GM23338 (cell line): ENCODE measurements at regions not wholly inside any gene's neighbourhood (a gene's known extent, or its start where the extent isn't known, plus 50 kb on each side); places are given as distances from the start of the nearest gene placed in this dataset.

Source experiments
- ATAC-seq: fragments of 200-7000 bp; cut with Tn5 transposase; 3 replicates; pipeline ENCODE4 v1.9.1; 2020
- DNase-seq: peaks from one replicate; pipeline ENCODE4 v3.0.0-alpha.2; 2015; ENCODE audit warnings: low spot score
- H2AFZ ChIP-seq: fragments of 200-600 bp; sonication (generic); 2 replicates; pipeline ENCODE4 v1.8.0; 2016; ENCODE audit warnings: antibody characterized with exemption, mild to moderate bottlenecking, moderate library complexity
- H3F3A ChIP-seq: fragments of 200-600 bp; sonication (generic); replicated peaks from 2 replicates; pipeline ENCODE4 v1.8.0; 2017; ENCODE audit warnings: antibody characterized with exemption, mixed run types, low read depth
- H3K27ac ChIP-seq: fragments of 200-600 bp; sonication (generic); 2 replicates; pipeline ENCODE4 v1.6.1; 2016; ENCODE audit warnings: low read depth
- H3K27me3 ChIP-seq: fragments of 200-600 bp; sonication (generic); 2 replicates; pipeline ENCODE4 v1.8.0; 2016; ENCODE audit warnings: mild to moderate bottlenecking, mixed run types, moderate library complexity; ENCODE audit not compliant: insufficient read depth
- H3K36me3 ChIP-seq: fragments of 200-600 bp; sonication (generic); 2 replicates; pipeline ENCODE4 v1.8.0; 2016; ENCODE audit warnings: mild to moderate bottlenecking; ENCODE audit not compliant: insufficient read depth
- H3K4me1 ChIP-seq: fragments of 200-600 bp; sonication (generic); 2 replicates; pipeline ENCODE4 v1.8.0; 2016; ENCODE audit warnings: mild to moderate bottlenecking, moderate library complexity; ENCODE audit not compliant: insufficient read depth
- H3K4me2 ChIP-seq: fragments of 200-600 bp; sonication (generic); 2 replicates; pipeline ENCODE4 v1.7.1; 2017; ENCODE audit warnings: mixed run types
- H3K4me3 ChIP-seq: fragments of 200-600 bp; sonication (generic); 2 replicates; pipeline ENCODE4 v1.6.1; 2016; ENCODE audit warnings: mixed run types
- H3K79me2 ChIP-seq: fragments of 200-600 bp; sonication (generic); replicated peaks from 2 replicates; pipeline ENCODE4 v1.8.0; 2017; ENCODE audit warnings: mild to moderate bottlenecking; ENCODE audit not compliant: insufficient read depth
- H3K9me2 ChIP-seq: fragments of 200-600 bp; sonication (generic); 2 replicates; pipeline ENCODE4 v1.8.0; 2017; ENCODE audit not compliant: insufficient read depth
- H4K20me1 ChIP-seq: fragments of 200-600 bp; sonication (generic); replicated peaks from 2 replicates; pipeline ENCODE4 v1.8.0; 2017; ENCODE audit warnings: mild to moderate bottlenecking; ENCODE audit not compliant: insufficient read depth
- H3K27ac Mint-ChIP-seq: 2 replicates; pipeline ENCODE4 v1.8.0; 2020; ENCODE audit warnings: inconsistent platforms, mild to moderate bottlenecking, moderate library complexity, mixed read lengths
- H3K27me3 Mint-ChIP-seq: 3 replicates; pipeline ENCODE4 v1.8.0; 2022; ENCODE audit warnings: low read depth, mild to moderate bottlenecking, moderate library complexity, mixed read lengths, inconsistent platforms; ENCODE audit not compliant: insufficient read depth, poor library complexity
- H3K36me3 Mint-ChIP-seq: 3 replicates; pipeline ENCODE4 v1.8.0; 2021; ENCODE audit warnings: low read depth, mild to moderate bottlenecking, inconsistent platforms, moderate library complexity, mixed read lengths
- H3K4me1 Mint-ChIP-seq: 3 replicates; pipeline ENCODE4 v1.8.0; 2020; ENCODE audit warnings: mild to moderate bottlenecking, inconsistent platforms, mixed read lengths
- H3K4me3 Mint-ChIP-seq: 3 replicates; pipeline ENCODE4 v1.8.0; 2021; ENCODE audit warnings: moderate library complexity, mild to moderate bottlenecking, inconsistent platforms, mixed read lengths
- H3K9me3 Mint-ChIP-seq: 3 replicates; pipeline ENCODE4 v1.8.0; 2020; ENCODE audit warnings: moderate library complexity, mild to moderate bottlenecking, inconsistent platforms, mixed read lengths
- CREB1 ChIP-seq: fragments of 250-450 bp; sonication (Bioruptor Pico); IDR thresholded peaks from 2 replicates; pipeline ENCODE4 v1.5.0; 2020; ENCODE audit warnings: low read depth, mild to moderate bottlenecking, moderate library complexity
- ETS1 ChIP-seq: IDR thresholded peaks from 2 replicates; pipeline ENCODE4 v1.6.1; 2016; ENCODE audit warnings: antibody characterized with exemption
- EZH2 ChIP-seq: fragments of 200-600 bp; sonication (generic); IDR thresholded peaks from one replicate; pipeline ENCODE4 v1.8.0; 2017; ENCODE audit warnings: antibody characterized with exemption, mild to moderate bottlenecking, low read depth; ENCODE audit not compliant: unreplicated experiment
- EZH2phosphoT487 ChIP-seq: fragments of 200-600 bp; sonication (generic); IDR thresholded peaks from one replicate; pipeline ENCODE4 v1.8.1; 2018; ENCODE audit warnings: antibody characterized with exemption; ENCODE audit not compliant: unreplicated experiment
- JUNB ChIP-seq: IDR thresholded peaks from one replicate; pipeline ENCODE4 v1.6.1; 2016; ENCODE audit warnings: antibody characterized with exemption; ENCODE audit not compliant: unreplicated experiment
- NANOG ChIP-seq: IDR thresholded peaks from 2 replicates; pipeline ENCODE4 v1.6.1; 2016; ENCODE audit warnings: antibody characterized with exemption, borderline replicate concordance
- POLR2AphosphoS5 ChIP-seq: IDR thresholded peaks from 2 replicates; pipeline ENCODE4 v1.6.1; 2016; ENCODE audit warnings: antibody characterized with exemption, low read depth
- STAT1 ChIP-seq: IDR thresholded peaks from one replicate; pipeline ENCODE4 v1.6.1; 2016; ENCODE audit warnings: antibody characterized with exemption; ENCODE audit not compliant: unreplicated experiment
- ZNF114 ChIP-seq: fragments of 250-450 bp; sonication (Bioruptor Pico); IDR thresholded peaks from 2 replicates; pipeline ENCODE4 v1.5.0; 2020; ENCODE audit warnings: mild to moderate bottlenecking, moderate library complexity
- ZNF331 ChIP-seq: fragments of 250-450 bp; sonication (Bioruptor Pico); IDR thresholded peaks from 2 replicates; pipeline ENCODE4 v1.5.0; 2020; ENCODE audit warnings: low read depth, mild to moderate bottlenecking, moderate library complexity
- ZNF462 ChIP-seq: fragments of 250-450 bp; sonication (Bioruptor Pico); IDR thresholded peaks from 2 replicates; pipeline ENCODE4 v1.5.0; 2020; ENCODE audit warnings: mild to moderate bottlenecking, moderate library complexity

- Mint-ChIP-seq H3K9me3 (no peaks in the 10 kb centered on the region), H3K27me3 (peaks cover 3% of the 10 kb centered on the region), H3K4me3 (no peak overlapping the region), H3K27ac (0 out of 2 replicates have a peak overlapping the region, but pooled peaks have one; percentile 12), H3K4me1 (peaks cover 30% of the 10 kb centered on the region), H3K36me3 (no peaks in the 10 kb centered on the region)
- H3K9me2 ChIP-seq: no peaks in the 10 kb centered on the region
- H3K4me1 ChIP-seq: peaks cover 7% of the 10 kb centered on the region; the same call in 1 of the 2 replicates
- H2AFZ ChIP-seq: no peak overlapping the region
- peaks cover 6% of the 10 kb centered on the region; the same call in 1 of the 2 replicates for H3K79me2 ChIP-seq
- H3K4me3 ChIP-seq: no peak overlapping the region
- H3F3A ChIP-seq: no peaks in the 10 kb centered on the region
- ATAC-seq (no peak), DNase-seq (no peak)
- no peak for TF ChIP-seq STAT1
- TF ChIP-seq ETS1: no peak
- no peak for TF ChIP-seq EZH2phosphoT487
- TF ChIP-seq ZNF462: no peak
- TF ChIP-seq ZNF114 (CRISPR knock-in tag): no peak
- no peak for TF ChIP-seq ZNF331 (CRISPR knock-in tag)
- TF ChIP-seq EZH2: no peak
- TF ChIP-seq POLR2AphosphoS5: no peak
- no peak for TF ChIP-seq JUNB
- TF ChIP-seq CREB1 (CRISPR knock-in tag): no peak
- TF ChIP-seq NANOG: no peak
- no peak overlapping the region for H3K27ac ChIP-seq
- H4K20me1 ChIP-seq: peaks cover 3% of the 10 kb centered on the region; the same call in 1 of the 2 replicates
- no peaks in the 10 kb centered on the region for H3K36me3 ChIP-seq
- H3K27me3 ChIP-seq: no peaks in the 10 kb centered on the region
- H3K4me2 ChIP-seq: no peak overlapping the region
Measured at GRCh38 chr15:62483814-62484213, 318.7 kb upstream of the C2CD4B start.
